ENCODE measurements at regions not wholly inside any gene's neighbourhood (a gene's known extent, or its start where the extent isn't known, plus 50 kb on each side); places are given as distances from the start of the nearest gene placed in this dataset.

DNA sequence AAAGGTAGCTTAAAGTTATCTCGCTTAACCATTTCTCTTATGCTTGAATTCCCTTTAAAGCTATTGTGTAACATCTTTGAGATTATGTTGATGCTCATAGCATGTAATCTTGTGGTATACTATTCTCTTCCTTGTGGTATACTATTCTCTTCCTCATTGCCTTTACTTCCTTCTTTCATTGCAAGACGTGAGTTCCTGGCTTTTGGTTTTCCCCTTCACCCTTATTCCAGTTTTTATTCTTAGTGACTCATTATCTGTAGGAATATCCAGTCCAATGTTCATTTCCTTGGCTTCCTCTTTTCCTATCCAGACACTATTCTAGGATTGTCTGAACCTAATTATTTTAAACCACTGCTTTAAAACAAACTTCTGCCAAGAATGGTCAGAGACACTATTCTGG, 564.0 kb downstream of the CCER1 start:
- no peak for DNase-seq

GRCh38 chr12:90368081-90368480, 586.9 kb downstream of the CCER1 start:
- DNase-seq: no peak

GRCh38 chr12:90366286-90366685, 588.7 kb downstream of the CCER1 start:
- DNase-seq: no peak

GRCh38 chr12:90360300-90360699, 594.7 kb downstream of the CCER1 start:
- DNase-seq: no peak

DNA sequence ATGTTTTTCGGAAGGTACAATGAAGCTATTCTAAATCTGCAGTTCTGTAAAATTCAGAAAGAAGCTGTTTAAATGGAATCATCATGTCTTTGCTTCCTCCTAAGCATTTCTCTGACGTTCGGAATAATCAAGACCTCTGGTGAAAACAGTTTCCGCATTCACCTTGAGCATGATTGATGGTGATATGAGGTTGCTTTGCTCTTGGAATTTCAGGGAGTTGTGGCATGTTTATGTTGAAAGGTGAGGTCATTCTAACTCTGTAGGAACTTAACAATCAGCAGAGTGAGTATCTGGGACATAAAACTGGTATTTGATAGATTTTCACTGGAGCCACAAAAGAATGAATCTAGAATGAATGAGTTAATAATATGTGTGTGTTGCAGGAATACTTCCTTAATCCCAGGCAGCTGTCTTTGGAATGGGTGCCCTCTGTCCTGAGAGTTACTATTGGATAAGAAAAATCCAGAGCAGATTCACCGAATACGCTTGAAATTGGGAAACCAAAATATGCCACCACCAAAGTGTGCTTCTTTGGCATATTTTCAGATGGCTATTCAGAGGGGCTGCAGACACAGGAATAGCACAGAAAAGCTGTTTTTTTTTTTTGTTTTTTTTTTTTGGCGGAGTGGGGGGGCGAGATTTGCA, 599.1 kb downstream of the CCER1 start:
- no peak for DNase-seq

GRCh38 chr12:90343966-90344365, 611.0 kb downstream of the CCER1 start:
- no peak for DNase-seq

- no peak for DNase-seq
These were observed 612.9 kb downstream of the CCER1 start for GRCh38 chr12:90342081-90342480.

- DNase-seq: no peak
These were observed 615.1 kb downstream of the CCER1 start for GRCh38 chr12:90339837-90340236.

- DNase-seq: no peak
These were observed 616.6 kb downstream of the CCER1 start for GRCh38 chr12:90338365-90338764.

GRCh38 chr12:90337018-90337417, 618.0 kb downstream of the CCER1 start:
- no peak for DNase-seq

DNA sequence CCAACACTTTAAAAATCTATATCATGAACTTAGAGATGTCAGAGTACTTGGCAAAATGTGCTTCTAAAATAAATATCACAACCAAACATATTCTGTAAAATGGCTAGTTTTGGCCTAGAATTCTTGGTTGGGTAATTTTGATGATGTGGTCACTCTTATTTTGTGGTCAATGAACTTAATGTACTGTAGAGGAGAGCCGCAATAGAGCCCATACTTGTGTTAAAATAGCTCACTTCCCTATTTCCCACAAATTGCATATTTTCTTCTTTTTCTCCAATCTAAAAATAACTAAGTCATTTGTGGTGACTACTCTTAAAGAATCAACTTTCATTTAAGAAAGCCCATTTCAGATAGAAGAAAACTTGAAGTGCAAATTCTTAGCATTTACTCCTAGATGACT, 619.4 kb downstream of the CCER1 start:
- DNase-seq: no peak

GRCh38 chr12:90333939-90334338, 621.0 kb downstream of the CCER1 start:
- DNase-seq: no peak

- no peak for DNase-seq
These were observed 621.6 kb downstream of the CCER1 start for GRCh38 chr12:90333424-90333823.

DNA sequence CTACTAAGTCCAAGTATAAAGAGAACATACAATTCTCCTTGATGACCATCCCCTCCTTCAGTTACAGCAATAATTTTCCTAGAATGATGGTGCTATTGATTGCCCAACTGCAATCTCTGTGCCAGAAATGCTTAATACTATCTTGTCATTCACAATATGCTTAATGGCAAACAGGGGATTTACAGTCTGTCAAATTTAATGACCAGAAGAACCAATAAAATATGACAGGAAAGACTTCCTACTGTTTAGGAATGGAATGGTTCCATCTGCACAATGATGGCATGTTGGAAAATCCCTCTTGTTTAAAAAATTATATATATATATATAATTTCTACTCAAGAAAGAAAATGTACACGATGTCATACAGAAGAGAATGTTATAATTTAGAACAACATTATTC, 623.2 kb downstream of the CCER1 start:
- DNase-seq: no peak

DNA sequence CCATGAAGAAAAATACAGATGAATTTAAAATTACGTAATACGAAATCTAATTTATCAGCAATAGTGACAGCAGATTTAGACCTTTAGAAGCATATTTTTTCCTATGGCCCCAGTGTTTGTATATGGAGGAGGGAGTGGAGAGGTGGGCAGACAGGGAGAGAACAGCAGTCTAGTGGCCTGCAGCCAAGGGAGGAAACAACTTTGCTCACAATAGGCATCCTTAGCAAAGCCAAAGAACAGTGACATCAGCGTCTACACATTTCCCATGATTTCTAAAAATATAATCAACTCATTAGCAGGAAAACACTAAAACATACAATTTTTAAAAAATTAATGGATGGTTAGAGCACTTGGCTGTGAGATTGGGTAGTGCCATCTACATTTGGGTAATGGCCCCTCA, 622.6 kb upstream of the ATP2B1 start:
- no peak for DNase-seq

DNA sequence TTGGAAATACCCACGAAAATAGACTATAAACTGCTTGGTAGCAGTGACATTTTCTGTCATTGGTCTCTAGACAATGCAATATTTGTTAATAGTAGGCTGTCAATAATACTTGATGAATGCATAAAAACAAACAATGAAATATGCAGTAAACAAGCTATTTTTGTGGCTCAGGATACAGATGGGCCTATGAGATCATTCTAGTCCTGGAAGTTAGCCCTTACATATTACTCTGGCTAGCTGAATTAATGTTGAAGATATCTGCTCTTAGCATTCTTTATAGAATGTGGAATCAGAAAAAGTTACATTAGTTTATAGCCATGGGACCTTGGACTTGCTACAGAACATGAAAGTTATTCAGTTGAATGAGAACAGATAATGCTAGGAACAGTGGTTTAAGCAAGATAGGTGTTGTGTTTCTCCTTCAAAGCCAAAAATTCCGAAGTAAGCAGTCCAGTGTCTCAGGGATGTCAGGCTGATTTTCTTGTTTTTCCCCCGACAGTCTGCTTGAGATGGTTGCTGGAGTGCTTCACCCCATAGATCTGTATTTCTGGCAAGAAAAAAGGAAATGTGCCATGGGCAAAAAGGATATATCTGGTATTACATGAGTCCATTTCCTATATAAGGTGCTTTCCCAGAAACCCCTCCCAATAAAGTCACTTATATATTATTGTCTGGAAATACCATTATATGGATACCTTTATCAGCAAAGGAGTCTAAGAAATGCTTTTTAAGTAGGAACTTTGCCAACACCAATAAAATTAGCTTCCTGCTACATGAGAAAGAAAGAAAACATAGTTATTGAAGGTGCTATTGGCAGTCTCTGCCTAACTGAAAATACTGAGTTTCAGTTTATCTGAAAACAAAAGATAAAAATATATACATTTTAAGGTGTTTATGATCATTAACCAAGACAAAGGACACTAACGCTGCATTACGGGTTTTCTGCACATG, 619.4 kb upstream of the ATP2B1 start:
- DNase-seq: no peak

- no peak for DNase-seq
These were observed 614.6 kb upstream of the ATP2B1 start for GRCh38 chr12:90323217-90323616.

DNA sequence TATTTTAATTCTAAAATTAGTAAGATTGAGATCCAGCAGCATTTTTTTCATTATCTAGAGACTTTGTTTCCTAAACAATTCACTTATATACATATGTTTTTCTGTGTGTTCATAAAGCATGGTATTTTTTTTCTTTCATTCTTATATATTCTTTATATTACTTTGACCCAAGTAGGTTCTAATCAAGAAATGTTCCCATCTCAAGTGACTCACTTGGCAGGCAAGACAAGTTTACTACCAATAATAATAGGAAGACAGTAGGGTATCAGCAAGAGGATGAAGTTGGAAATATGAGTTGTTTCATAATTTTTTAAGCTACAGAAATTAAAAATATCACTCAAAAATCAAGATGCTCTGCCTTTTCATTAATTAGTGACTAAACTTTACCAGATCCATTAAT, 613.4 kb upstream of the ATP2B1 start:
- no peak for DNase-seq

- no peak for DNase-seq
These were observed 612.7 kb upstream of the ATP2B1 start for GRCh38 chr12:90321369-90321768.

DNA sequence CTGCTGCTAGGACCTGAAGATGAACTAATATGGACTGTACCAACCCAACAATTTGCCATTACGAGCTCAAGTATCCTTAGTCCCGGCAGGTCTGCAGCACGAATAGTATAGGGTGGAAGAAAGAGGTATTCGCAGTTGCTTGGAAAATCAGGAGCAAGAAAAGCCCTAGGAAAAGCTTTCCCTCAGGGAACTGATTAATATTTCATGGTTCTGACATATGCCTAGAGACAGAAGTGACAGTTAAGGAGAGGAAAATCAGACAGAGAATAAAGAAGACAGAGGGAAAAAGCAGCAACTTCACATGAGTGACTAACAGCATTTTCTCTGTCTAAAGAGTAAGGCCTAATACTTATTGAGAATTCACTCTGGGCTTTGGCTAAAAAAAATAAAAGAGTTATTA, 602.9 kb upstream of the ATP2B1 start:
- no peak for DNase-seq

DNA sequence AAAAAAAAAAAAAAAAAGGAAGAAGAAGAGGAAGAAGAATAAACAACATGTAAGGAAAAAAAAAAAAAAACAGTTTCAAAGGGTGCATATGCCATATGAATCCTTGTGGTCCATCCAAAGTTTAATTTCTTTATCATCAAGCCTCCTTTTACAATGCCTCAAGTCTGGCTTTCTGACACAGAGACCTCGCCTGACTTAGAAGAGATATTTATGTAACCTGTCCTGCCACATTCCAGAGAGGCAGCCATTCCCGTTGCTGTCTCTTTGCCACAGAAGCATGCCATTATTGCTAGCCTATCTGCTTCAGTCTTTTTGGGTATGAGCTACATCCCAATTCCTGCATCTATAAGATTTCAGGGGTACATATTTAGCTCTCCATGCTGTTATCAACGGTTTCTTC, 596.7 kb upstream of the ATP2B1 start:
- no peak for DNase-seq

DNA sequence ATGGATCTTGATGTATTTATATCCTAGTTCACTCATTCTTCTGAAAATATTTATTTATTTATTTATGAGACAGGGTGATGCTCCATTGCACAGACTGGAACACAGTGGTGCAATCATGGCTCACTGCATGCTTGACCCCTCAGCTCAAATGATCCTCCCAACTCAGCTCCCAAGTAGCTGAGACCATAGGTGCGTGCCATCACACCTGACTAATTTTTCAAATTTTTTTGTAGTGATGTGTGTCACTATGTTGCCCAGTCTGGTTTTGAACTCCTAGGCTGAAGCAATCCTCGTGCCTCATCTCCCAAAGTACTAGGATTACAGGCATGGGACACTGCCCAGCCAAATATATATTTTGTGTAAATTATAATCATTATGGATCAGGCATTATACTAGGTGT, 595.6 kb upstream of the ATP2B1 start:
- no peak for DNase-seq

- DNase-seq: no peak
These were observed 595.1 kb upstream of the ATP2B1 start for GRCh38 chr12:90303771-90304170.

- no peak for DNase-seq
These were observed 593.0 kb upstream of the ATP2B1 start for GRCh38 chr12:90301561-90302133.
